ENCODE measurements at regions not wholly inside any gene's neighbourhood (a gene's known extent, or its start where the extent isn't known, plus 50 kb on each side); places are given as distances from the start of the nearest gene placed in this dataset.

DNA sequence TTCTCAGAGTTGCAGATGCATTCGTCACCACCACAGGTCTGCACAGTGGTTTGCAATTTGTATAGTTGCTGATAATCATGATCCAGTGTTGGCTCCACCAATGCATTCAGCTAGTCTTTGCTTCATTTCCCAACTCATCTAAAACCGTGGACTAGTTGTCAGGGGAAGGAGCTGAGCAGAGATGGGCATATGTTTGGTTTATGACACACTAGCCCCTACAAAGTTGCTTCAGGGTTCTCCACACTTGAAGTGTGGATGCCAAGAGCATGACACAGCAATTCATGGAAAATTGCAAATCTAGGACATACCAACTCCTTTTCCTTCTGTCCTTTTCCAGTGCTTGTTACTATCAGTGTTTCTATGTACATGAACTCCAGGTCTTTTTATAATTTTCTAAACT is 168.0 kb downstream of the TNFSF13B start:
- intact Hi-C loops (cut with micrococcal nuclease) = no loop called here
- CTCF ChIA-PET = no interaction called here

More for the DNA sequence above, 168.0 kb downstream of the TNFSF13B start:
- H2AFZ ChIP-seq (ENCODE audit: low read depth, low read length) = no peak overlapping the region
- DNase-seq (ENCODE audit: low read depth, low spot score) (no peak), FAIRE-seq (no peak)
- peaks cover 2% of the 10 kb centered on the region for H3K9me3 ChIP-seq (replicated peaks; ENCODE audit: control insufficient read depth, insufficient read depth, low read length)
- no peaks in the 10 kb centered on the region for H3K4me1 ChIP-seq (ENCODE audit: control insufficient read depth, extremely low read depth, insufficient read depth, low read length)
- H3K9me1 ChIP-seq (replicated peaks; ENCODE audit: control insufficient read depth, extremely low read depth, insufficient read depth, low read length) = no peaks in the 10 kb centered on the region
- BruUV-seq (replicated peaks) = no TSS peak
- no peaks in the 10 kb centered on the region for H4K20me1 ChIP-seq (replicated peaks; ENCODE audit: control insufficient read depth, extremely low read depth, insufficient read depth, low read length)
- H3K27me3 ChIP-seq (ENCODE audit: control insufficient read depth in 2 of 2, insufficient read depth in 2 of 2, low read length in 2 of 2) = no peaks in the 10 kb centered on the region
- H3K4me2 ChIP-seq (ENCODE audit: insufficient read depth, low read length) = no peak overlapping the region
- TF ChIP-seq MAX (IDR thresholded peaks at IDR 0.05; ENCODE audit: insufficient read depth, insufficient read length) (no peak), POLR2A (IDR thresholded peaks at IDR 0.05; ENCODE audit: low read depth, low read length) (no peak), CTCF (IDR thresholded peaks at IDR 0.05; ENCODE audit: extremely low read depth in 1 of 2, insufficient read depth in 1 of 2, low read depth in 1 of 2, low read length in 2 of 2) (no peak), EZH2 (IDR thresholded peaks at IDR 0.05; ENCODE audit: borderline replicate concordance, low read depth, low read length, severe bottlenecking) (no peak), JUN (IDR thresholded peaks at IDR 0.05; ENCODE audit: borderline replicate concordance, insufficient read depth, insufficient read length, low read depth) (no peak), MYC (IDR thresholded peaks at IDR 0.05; ENCODE audit: low read depth, low read length) (no peak), POLR2AphosphoS5 (IDR thresholded peaks at IDR 0.05; ENCODE audit: insufficient read depth, low read depth, low read length) (no peak), GATA2 (IDR thresholded peaks at IDR 0.05; ENCODE audit: insufficient read depth, insufficient read length, low read depth, low read length) (no peak), FOS (IDR thresholded peaks at IDR 0.05; ENCODE audit: borderline replicate concordance, insufficient read depth, low read length) (no peak)
- no peak overlapping the region for H3K27ac ChIP-seq (ENCODE audit: insufficient read depth, low read depth, low read length)
- POLR2A ChIA-PET = no interaction called here
- no peak overlapping the region for H3K9ac ChIP-seq (replicated peaks; ENCODE audit: extremely low read depth, insufficient read depth, low read length)
- H3K4me3 ChIP-seq (replicated peaks in 1 of 3; ENCODE audit: insufficient read depth in 1 of 3, low read depth in 1 of 3, low read length in 3 of 3) = no peak overlapping the region
- no peaks in the 10 kb centered on the region for H3K79me2 ChIP-seq (ENCODE audit: control insufficient read depth, insufficient read depth, low read length)
- dilution Hi-C loops (cut with MboI; ENCODE audit: extremely low pct_ligation_motif_present, low sequenced_read_pairs) = no loop called here
- no peaks in the 10 kb centered on the region for H3K36me3 ChIP-seq (ENCODE audit: control insufficient read depth in 2 of 2, extremely low read depth in 1 of 2, insufficient read depth in 2 of 2, low read length in 2 of 2)
